GM18868 (cell line): ENCODE measurements at regions not wholly inside any gene's neighbourhood (a gene's known extent, or its start where the extent isn't known, plus 50 kb on each side); places are given as distances from the start of the nearest gene placed in this dataset.
"Not testable (repeated sequence)": the region's sequence is repeated elsewhere in the genome, so short reads cannot be mapped to it uniquely, and the experiment has no call there.

ENCODE experiments used
- ATAC-seq: cut with Tn5 transposase; IDR thresholded peaks from one replicate; pipeline ENCODE4 v1.9.1; 2021; ENCODE audit warnings: mild to moderate bottlenecking, moderate library complexity; ENCODE audit not compliant: unreplicated experiment

DNA sequence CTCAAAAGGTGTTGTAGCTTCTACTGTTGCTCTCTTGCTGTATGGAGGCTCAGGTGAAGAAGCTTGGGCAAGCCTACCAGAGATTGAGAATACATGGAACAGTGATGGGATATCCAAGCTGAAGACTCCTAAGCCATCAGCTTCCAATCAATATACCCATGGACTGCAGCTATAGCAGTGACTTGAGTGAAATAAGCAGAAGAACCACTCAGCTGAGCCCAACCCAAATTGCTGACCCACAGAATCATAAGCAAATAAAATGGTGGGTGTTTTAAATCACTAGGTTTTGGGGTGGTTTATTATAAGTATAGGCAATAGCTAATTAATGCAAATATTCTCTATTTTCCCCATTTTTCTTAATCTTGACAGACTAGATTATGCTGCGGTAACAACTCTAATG is 147.7 kb upstream of the SALL1 start:
- ATAC-seq = no peak

- no peak for ATAC-seq
Observed at GRCh38 chr16:51290442-51291285, 139.6 kb upstream of the SALL1 start.

DNA sequence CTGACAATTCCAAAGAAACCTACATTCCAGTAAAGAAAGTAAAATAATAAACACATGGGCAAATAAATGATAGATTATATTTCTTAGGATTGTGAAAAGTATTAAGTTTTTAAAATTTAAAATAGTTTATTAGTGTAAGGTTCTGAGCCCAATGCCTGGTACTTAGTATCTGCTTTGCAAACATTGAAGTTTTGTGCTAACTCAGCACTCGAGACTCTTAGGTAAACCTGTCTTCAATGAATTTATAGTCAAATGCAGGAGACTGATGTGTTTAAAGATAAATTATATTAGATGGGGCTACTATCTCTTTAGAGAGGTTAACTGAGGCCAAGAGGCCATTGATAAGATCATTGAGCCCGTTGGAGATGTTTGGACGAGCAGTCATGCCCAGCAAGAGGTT is 138.3 kb upstream of the SALL1 start:
- no peak for ATAC-seq

DNA sequence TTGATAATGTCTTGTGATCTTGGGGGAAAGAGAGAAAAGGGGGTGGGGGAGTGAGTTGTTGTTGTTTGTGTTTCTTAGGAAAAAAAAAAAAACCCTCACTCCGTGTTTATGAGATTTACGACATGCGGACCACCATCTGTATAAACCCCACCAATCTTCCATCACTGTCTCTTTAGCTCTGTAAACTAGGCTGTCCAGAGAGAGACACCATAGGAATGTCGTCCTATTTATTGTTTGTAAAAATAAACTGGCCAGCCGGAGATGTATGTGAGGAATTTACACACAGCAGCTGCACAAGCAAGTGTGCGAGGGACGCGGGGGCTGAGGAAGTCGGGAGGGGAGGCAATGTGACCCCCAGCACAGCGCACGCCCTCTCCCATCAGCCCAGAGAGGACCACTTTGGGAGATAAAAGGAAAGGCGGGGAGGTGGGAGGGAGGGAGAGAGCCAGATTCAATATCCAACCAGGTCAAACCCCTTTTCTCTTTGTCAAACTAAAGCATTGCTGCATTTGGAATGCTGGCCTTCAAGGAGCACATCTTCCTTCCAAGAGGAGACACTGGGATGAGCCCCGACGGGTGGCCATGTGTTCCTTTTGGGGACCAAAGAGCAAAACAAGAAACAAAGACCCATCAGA is 136.2 kb upstream of the SALL1 start:
- ATAC-seq = no peak

DNA sequence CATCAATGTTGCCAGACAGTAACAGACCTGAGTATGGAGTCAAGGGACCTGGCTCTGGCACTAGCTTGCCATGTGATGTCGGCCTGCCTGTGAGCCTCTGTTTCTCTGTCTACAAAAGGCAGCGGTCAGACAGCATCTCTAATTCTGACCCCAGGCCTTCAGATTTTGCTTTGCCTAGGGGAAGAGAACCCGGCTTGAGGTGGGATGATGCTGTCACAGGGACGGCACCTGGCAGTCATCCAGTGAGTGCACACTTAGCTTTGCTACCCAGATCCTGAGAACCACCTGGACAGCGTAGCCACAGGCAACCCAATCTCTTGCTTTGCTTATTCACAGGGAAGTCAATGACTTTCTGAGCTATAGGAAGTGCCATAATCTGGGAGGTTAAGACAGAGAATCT is 135.2 kb upstream of the SALL1 start:
- ATAC-seq = no peak

- no peak for ATAC-seq
Observed at GRCh38 chr16:51276336-51276735, 125.3 kb upstream of the SALL1 start.

DNA sequence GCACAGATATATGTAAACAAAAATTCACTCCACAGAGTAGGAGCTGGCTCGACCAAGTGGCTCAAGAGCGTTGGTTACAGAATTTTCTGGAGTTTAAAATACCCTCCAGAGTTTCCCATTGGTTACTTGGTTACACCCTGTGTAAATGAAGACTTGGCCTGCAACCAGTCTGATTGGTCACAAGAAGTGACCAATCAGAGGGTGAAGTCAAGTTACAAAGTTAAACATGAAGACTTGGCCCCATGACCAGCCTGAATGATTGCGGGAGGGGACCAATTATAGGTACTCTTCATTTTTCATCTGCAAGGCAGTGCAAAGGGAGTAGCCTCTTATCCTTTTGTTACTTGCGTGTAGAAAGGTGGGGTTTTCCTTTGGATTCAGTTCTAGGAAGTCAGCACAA is 121.3 kb upstream of the SALL1 start:
- ATAC-seq = no peak

DNA sequence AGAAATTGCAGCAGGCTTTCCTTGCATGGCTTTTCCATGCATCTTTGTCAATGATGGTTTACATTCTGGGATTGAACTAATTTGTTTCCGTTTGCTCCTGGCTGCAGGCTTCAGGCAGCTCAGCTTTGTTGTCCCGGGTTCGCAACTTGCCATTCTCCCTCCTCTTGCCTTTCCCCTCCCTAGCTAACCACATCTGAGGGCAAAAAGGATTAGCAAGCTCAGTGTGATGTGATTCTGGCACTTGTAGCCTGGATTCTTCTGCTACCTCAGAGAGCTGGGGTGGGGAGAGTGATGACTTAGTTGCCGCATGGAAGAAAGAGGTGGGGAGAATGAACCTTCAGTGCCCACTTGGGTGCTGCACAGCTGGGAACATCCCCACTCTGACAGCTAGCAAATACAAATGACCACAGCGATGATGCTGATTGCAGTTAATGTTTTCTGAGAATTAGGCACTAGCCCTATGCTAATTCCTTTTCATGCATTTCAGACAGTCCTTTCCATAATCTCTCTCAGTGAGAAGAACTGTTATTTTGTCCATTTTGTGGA is 120.2 kb upstream of the SALL1 start:
- no peak for ATAC-seq

- no peak for ATAC-seq
Observed at GRCh38 chr16:51268237-51268636, 117.2 kb upstream of the SALL1 start.

DNA sequence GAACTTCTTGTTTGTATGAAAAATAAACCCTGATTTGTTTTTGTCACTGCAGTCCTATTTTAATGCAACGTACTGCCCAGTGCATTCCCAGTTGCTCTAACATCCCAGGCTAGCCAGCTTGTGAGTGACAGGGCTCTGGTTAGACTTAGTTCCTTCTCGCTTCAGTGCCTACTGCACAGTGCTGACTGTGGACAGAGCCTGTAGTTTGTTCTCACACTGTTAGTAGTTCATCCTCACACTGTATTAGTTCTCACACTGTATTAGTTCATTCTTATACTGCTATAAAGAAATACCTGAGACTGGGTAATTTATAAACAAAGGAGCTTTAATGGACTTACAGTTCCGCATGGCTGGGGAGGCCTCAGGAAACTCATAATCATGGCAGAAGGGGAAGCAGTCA is 116.6 kb upstream of the SALL1 start:
- no peak for ATAC-seq

DNA sequence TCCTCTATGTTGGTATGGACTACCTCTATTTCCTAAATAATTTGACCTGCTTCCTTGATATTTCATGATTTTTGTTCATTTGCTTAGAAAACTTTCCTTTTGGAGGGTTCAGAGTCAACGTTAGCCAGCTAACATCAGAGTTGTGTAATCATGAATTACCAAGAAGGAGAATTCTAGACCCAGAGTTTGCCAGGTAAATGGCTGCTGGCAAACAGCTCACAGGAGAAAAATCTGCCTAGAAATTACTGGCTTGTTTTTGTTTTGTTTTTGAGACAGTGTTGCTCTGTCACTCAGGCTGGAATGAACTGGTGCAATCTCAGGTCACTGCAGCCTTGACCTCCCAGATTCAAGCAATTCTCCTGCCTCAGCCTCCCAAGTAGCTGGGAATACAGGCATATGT is 111.4 kb upstream of the SALL1 start:
- no peak for ATAC-seq

- ATAC-seq = no peak
Observed at GRCh38 chr16:51261919-51262318, 110.8 kb upstream of the SALL1 start.

DNA sequence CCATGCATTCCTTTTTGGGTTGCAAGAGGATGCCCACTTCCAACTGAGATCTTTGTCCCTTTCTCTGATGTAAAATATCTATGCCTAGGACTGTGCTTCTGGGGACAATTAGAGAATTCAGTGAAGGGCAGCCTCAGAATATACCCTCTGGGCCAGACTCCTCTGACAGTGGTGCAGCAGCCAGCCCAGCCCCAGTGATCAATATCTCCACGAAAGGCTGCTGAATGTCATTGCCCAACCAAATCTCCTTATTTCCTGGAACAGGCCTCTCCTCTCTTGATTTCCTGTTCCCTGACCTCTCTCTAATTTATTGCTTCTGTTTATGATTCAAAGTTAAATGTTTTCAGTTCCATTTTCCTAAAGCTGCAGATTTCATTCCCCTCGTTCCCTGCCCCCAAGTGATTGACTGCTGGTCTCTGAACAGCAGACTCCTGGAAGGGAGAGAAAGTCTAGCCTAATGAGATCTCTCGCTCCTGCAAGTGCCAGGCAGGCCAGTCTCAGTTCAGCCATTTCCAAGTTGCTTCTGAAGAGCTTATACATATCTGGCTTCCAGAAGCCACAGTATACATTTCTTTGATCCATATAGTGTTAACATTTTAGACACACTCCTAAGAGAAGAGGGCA is 104.4 kb upstream of the SALL1 start:
- no peak for ATAC-seq

DNA sequence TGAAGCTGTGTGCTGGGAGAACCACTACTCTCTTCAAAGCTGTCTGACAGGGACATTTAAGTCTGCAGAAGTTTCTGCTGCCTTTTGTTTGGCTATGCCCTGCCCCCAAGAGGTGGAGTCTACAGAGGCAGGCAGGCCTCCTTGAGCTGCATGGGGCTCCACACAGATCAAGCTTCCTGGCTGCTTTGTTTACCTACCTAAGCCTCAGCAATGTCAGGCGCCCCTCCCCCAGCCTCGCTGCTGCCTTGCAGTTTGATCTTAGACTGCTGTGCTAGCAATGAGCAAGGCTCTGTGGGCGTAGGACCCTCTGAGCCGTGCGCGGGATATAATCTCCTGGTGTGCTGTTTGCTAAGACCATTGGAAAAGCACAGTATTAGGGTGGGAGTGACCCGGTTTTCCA is 103.3 kb upstream of the SALL1 start:
- ATAC-seq = not testable (repeated sequence)

DNA sequence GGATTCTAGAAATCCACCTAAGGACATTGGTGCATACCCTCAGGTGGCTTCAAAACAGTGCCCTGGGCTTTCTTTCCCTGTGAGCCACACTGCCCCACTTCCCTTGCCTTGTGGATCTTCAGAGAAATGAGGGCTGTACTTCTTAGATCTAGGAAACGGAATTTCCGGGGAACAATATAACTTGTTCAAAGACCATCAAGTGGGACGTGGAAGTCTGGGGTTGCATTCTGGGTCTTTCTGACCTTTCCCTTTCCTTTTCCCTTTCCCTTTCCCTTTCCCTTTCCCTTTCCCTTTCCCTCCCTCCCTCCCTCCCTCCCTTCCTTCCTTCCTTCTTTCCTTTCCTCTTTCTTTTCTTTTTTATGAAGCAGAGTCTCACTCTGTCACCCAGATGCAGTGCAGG is 97.1 kb upstream of the SALL1 start:
- no peak for ATAC-seq

- ATAC-seq = no peak
Observed at GRCh38 chr16:51245658-51245995, 94.6 kb upstream of the SALL1 start.

DNA sequence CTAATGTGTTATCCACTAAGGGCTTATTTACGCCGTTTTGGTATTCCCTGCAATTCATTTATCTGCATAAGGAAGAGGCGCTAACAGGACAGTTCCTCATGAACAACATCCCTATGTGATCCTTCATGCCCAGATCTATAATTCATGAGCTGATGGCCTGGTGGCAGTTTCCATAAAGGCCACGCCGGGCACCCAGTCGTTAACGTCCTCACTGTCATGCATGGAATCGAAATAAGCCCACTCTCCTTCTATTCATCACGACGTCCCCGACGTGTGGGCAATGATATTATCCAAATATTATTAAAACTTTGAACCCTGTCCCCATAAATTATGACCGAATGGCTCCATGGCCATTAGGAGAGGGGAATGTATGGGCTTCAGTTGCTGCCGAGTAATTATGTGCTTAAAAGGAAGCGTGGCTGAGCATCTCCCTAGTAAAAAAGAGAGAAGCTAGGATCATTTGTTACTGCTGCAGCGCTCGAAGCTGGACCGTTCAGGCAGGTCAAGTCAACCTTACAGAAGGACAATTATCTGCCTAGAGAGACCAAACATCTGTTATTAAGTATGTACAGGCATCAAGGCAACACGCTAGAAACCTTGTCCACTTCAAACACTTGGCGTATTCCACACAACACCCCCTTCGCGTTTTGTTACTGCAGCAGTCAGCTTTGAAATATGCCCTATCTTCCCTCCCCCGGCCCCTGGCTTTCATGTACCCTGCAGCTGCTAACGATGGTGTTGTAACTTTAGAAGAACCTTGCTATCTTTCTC is 94.0 kb upstream of the SALL1 start:
- ATAC-seq = no peak

DNA sequence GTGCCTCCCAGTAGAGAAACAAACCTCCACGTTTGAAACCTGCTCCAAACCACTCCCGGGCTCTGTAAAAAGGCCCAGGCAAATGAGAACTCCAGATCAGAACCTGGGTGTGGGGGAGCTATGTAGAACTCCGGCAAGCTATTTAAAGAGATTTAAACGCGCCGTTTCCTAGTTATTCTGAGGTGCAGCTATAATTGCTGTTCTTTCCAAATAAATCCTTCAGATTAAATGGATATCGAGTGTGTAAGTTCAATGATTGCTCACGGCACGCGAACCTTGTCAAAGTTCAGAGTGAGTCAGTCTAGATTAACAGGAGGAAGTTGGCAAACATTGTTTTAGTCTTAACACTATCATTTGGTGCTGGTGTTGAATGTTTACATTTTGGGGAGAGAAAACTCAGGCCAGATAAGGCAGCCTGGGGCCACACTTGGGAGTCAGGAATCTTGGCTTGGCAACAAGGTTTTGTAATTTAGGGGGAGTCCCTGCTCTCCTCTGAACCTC is 92.9 kb upstream of the SALL1 start:
- no peak for ATAC-seq

GRCh38 chr16:51242296-51242994 is 91.4 kb upstream of the SALL1 start:
- no peak for ATAC-seq

- ATAC-seq = no peak
Observed at GRCh38 chr16:51239196-51239595, 88.1 kb upstream of the SALL1 start.
